ENCODE measurements at regions not wholly inside any gene's neighbourhood (a gene's known extent, or its start where the extent isn't known, plus 50 kb on each side); places are given as distances from the start of the nearest gene placed in this dataset.

DNA sequence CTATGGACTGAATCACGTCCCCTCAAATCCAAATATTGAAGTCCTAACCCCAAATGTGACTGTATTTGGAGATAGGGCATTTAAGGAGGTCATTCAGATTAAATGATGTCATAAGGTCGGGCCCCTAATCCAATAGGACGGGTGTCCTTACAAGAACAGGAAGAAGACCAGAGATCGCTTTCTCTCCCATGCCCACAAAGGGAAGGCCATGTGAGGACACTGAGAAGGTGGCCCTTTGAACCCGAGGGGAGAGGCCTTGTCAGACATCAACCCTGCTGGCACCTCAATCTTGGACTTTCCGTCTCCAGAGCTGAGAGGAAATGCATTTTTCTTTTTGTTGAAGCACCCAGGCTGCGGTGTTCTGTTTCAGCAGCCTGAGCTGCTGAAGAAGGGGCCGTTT lies 72.3 kb upstream of the KLF6 start:
- Mint-ChIP-seq H3K9me3 (ENCODE audit: low read depth) (no peaks in the 10 kb centered on the region), H3K4me3 (ENCODE audit: unreplicated experiment) (no peak overlapping the region), H3K27me3 (ENCODE audit: low read depth) (no peaks in the 10 kb centered on the region), H3K36me3 (ENCODE audit: low read depth) (no peaks in the 10 kb centered on the region), H3K4me1 (ENCODE audit: low read depth) (peaks cover 47% of the 10 kb centered on the region), H3K27ac (ENCODE audit: unreplicated experiment) (no peak overlapping the region)
- DNase-seq (ENCODE audit: low spot score) = no peak
- TF ChIP-seq, protein P1, sequence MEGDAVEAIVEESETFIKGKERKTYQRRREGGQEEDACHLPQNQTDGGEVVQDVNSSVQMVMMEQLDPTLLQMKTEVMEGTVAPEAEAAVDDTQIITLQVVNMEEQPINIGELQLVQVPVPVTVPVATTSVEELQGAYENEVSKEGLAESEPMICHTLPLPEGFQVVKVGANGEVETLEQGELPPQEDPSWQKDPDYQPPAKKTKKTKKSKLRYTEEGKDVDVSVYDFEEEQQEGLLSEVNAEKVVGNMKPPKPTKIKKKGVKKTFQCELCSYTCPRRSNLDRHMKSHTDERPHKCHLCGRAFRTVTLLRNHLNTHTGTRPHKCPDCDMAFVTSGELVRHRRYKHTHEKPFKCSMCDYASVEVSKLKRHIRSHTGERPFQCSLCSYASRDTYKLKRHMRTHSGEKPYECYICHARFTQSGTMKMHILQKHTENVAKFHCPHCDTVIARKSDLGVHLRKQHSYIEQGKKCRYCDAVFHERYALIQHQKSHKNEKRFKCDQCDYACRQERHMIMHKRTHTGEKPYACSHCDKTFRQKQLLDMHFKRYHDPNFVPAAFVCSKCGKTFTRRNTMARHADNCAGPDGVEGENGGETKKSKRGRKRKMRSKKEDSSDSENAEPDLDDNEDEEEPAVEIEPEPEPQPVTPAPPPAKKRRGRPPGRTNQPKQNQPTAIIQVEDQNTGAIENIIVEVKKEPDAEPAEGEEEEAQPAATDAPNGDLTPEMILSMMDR (IDR thresholded peaks at IDR 0.05) = no peak

DNA sequence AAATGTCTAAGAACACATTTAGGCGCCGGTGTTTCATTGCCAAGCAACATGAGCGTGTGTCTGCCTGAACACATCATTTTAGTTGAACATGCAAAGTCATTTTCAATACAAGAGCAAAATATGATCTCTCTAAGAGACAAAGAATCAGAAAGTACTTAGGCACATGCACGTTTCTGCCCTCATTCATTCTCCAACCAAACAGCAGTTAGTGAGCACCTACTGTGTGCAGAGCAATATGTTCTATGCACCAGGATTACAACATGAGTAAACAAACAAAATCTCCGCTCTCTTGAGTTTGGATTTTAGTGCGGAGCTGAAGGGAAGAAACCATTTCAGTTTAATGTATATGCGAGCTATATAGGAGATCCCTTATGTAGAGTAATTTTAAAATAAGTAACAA lies 71.6 kb upstream of the KLF6 start:
- no peak for DNase-seq (ENCODE audit: low spot score)
- no peaks in the 10 kb centered on the region for H3K9me3 Mint-ChIP-seq (ENCODE audit: low read depth)
- H3K27ac Mint-ChIP-seq (ENCODE audit: unreplicated experiment) = no peak overlapping the region
- no peak overlapping the region for H3K4me3 Mint-ChIP-seq (ENCODE audit: unreplicated experiment)
- TF ChIP-seq, protein P1 (IDR thresholded peaks at IDR 0.05) = no peak
- peaks cover 47% of the 10 kb centered on the region for H3K4me1 Mint-ChIP-seq (ENCODE audit: low read depth)
- no peaks in the 10 kb centered on the region for H3K27me3 Mint-ChIP-seq (ENCODE audit: low read depth)
- H3K36me3 Mint-ChIP-seq (ENCODE audit: low read depth) = no peaks in the 10 kb centered on the region

DNA sequence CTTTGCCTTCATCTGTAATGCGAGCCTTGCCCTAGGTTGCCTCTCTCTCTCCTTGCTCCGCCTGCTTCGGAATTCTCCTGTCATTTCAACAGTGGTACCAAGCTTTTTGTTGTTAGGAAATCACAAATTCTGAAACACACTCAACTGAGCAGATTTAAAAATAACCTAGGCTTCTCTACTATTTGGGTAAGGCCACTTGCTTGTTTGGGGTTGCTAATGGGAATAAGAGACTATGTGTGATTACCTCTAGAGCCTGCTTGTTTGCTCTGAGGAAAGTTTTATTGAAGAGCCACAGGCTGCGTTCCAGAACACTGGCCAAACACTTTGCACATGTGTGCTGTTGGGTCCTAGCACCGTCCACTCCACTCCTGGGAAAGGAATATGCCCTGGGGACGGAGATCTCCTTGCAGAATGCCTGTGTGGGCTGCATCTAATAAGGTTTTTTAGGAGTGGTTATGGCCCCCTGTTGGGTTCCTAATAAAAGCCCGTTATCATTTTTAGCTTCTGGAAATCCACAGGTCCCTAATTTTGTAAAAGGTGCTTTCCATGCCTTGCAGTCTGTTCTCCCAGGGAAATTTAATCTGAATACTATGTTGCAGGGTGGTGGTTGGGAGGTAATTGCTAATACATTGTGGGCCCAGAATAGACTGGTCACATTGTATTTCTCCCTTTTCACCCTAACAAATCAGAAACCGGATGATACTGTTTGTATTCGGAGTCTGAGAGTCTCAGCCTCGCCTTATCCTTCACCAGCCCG lies 68.7 kb upstream of the KLF6 start:
- TF ChIP-seq, protein P1 (IDR thresholded peaks at IDR 0.05) = no peak
- H3K4me1 Mint-ChIP-seq (ENCODE audit: low read depth) = peaks cover 54% of the 10 kb centered on the region
- DNase-seq (ENCODE audit: low spot score) = no peak
- H3K36me3 Mint-ChIP-seq (ENCODE audit: low read depth) = no peaks in the 10 kb centered on the region
- peak overlapping the region; percentile 98 for H3K27ac Mint-ChIP-seq (ENCODE audit: unreplicated experiment)
- no peaks in the 10 kb centered on the region for H3K27me3 Mint-ChIP-seq (ENCODE audit: low read depth)
- H3K9me3 Mint-ChIP-seq (ENCODE audit: low read depth) = no peaks in the 10 kb centered on the region
- peak overlapping the region; percentile 43 for H3K4me3 Mint-ChIP-seq (ENCODE audit: unreplicated experiment)

DNA sequence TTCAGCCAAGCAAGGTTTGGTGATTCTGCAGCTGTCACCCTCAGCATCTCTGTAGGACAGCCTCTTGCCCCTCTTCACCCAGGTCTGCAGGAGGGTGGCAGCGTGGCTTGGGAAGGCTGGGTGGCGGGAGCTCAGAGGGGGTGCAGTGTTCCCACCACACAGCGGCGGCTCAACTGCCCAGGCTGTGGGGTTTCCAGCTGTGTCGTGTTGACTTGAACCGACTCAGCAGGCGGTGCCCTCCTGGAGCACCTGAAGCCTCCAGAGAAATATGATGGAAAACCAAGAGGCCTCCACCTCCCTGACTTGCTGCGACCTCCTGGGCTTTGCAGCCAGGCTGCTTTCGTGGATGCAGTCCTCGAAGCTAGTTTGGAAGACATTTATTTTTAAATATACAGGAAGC lies 68.0 kb upstream of the KLF6 start:
- TF ChIP-seq, protein P1 (IDR thresholded peaks at IDR 0.05) = no peak
- Mint-ChIP-seq H3K4me3 (ENCODE audit: unreplicated experiment) (no peak overlapping the region), H3K36me3 (ENCODE audit: low read depth) (no peaks in the 10 kb centered on the region), H3K27me3 (ENCODE audit: low read depth) (no peaks in the 10 kb centered on the region), H3K4me1 (ENCODE audit: low read depth) (peaks cover 59% of the 10 kb centered on the region), H3K9me3 (ENCODE audit: low read depth) (no peaks in the 10 kb centered on the region), H3K27ac (ENCODE audit: unreplicated experiment) (peak overlapping the region; percentile 98)
- no peak for DNase-seq (ENCODE audit: low spot score)

DNA sequence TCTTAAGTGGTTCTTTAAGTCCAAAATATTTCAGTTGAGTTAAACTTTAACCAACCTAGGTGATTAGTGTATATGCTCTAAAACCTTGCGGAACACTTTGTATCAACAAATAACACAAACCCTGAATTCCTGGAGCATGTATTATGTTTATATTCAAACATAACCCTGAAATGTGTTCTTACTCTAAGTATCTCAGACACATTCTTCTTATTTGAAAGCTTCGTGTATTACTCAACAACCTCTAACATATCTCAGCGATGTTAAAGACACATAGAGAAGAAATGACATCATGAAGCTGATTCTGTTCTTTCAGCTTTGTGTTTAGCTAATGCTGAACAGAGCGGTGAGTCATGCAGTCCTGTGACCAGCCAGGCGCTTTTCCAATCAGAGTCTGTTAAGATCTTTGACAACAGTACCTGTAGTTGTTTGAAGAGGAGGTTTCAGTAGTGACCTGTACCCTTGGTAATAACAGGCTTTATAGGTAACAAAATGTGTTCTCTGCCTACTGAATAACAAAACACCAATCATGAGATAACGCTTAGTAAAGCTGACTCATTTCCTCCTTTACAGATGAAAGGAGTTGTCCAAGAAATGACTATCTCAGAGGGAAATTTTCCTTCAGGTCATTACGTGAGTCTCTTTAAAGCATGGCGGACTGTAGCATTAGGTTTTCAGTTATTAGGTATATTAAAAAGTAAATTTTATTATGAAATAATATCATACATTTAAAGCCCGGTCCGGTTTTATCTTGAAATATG lies 67.3 kb upstream of the KLF6 start:
- DNase-seq (ENCODE audit: low spot score) = no peak
- Mint-ChIP-seq H3K36me3 (ENCODE audit: low read depth) (no peaks in the 10 kb centered on the region), H3K27ac (ENCODE audit: unreplicated experiment) (peak overlapping the region; percentile 98), H3K9me3 (ENCODE audit: low read depth) (no peaks in the 10 kb centered on the region), H3K27me3 (ENCODE audit: low read depth) (no peaks in the 10 kb centered on the region), H3K4me3 (ENCODE audit: unreplicated experiment) (peak overlapping the region; percentile 31), H3K4me1 (ENCODE audit: low read depth) (peaks cover 61% of the 10 kb centered on the region)
- TF ChIP-seq, protein P1 (IDR thresholded peaks at IDR 0.05) = no peak

Measured in chondrocyte (in vitro differentiated cells).